Ovary (tissue), 3 donors: ENCODE measurements at regions not wholly inside any gene's neighbourhood (a gene's known extent, or its start where the extent isn't known, plus 50 kb on each side); places are given as distances from the start of the nearest gene placed in this dataset.

Source experiments
- EP300 ChIP-seq: sonication (generic); formaldehyde crosslinking; IDR thresholded peaks from one replicate; pipeline ENCODE4 v1.6.1; 2017; ENCODE audit warnings: antibody characterized with exemption
- POLR2A ChIP-seq: fragments of 450-650 bp; IDR thresholded peaks from one replicate; pipeline ENCODE4 v1.6.1; 2017; ENCODE audit warnings: antibody characterized with exemption, mild to moderate bottlenecking, moderate library complexity
- TF ChIP-seq, protein P1 (sequence below), 3 donors: fragments of 450-650 bp in 2 of 3; fragments of 200-600 bp in 1 of 3; IDR thresholded peaks; one replicate each; pipeline versions ENCODE4 v1.5.1 to v1.8.0; 2016 to 2022; ENCODE audit warnings: antibody characterized with exemption in 3 of 3, mild to moderate bottlenecking in 1 of 3
- donor health status: DM: no; HTN: no; CAD: no.

GRCh38 chr4:33914386-33914785 lies 2329.9 kb downstream of the ARAP2 start:
- TF ChIP-seq EP300: no peak
- TF ChIP-seq, protein P1, sequence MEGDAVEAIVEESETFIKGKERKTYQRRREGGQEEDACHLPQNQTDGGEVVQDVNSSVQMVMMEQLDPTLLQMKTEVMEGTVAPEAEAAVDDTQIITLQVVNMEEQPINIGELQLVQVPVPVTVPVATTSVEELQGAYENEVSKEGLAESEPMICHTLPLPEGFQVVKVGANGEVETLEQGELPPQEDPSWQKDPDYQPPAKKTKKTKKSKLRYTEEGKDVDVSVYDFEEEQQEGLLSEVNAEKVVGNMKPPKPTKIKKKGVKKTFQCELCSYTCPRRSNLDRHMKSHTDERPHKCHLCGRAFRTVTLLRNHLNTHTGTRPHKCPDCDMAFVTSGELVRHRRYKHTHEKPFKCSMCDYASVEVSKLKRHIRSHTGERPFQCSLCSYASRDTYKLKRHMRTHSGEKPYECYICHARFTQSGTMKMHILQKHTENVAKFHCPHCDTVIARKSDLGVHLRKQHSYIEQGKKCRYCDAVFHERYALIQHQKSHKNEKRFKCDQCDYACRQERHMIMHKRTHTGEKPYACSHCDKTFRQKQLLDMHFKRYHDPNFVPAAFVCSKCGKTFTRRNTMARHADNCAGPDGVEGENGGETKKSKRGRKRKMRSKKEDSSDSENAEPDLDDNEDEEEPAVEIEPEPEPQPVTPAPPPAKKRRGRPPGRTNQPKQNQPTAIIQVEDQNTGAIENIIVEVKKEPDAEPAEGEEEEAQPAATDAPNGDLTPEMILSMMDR (IDR thresholded peaks at IDR 0.05): no peak
- TF ChIP-seq POLR2A: no peak
